ENCODE measurements at regions not wholly inside any gene's neighbourhood (a gene's known extent, or its start where the extent isn't known, plus 50 kb on each side); places are given as distances from the start of the nearest gene placed in this dataset.

- intact Hi-C loops (cut with DNase I), result no loop called here
Observed at GRCh38 chr12:34190054-34190453, 167.8 kb downstream of the ALG10 start.

DNA sequence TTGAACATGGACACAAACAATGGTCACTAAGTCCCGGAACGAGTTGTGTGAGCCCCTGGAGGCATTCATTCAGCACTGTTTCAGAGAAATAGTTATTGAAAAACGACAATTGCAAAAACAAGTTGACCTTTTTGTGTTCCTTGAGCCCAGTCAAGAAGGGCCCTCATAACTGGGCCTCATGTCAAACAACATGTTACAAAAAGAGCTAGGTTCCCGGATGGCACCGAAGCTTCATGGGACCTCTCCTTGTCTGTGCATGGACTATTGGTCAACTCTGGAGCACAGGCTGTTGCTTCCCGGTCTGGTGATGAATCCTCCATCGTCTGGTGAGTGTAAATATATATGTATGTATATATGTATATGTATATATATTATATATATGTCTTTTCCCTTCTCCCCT is 176.6 kb downstream of the ALG10 start:
- Histone ChIP-seq H3K36me3 (no peaks in the 10 kb centered on the region), H3K27ac (no peak overlapping the region), H3K4me3 (no peak overlapping the region), H3K9me3 (no peaks in the 10 kb centered on the region), H3K4me1 (no peaks in the 10 kb centered on the region), H3K27me3 (no peaks in the 10 kb centered on the region)
- TF ChIP-seq, protein P1, sequence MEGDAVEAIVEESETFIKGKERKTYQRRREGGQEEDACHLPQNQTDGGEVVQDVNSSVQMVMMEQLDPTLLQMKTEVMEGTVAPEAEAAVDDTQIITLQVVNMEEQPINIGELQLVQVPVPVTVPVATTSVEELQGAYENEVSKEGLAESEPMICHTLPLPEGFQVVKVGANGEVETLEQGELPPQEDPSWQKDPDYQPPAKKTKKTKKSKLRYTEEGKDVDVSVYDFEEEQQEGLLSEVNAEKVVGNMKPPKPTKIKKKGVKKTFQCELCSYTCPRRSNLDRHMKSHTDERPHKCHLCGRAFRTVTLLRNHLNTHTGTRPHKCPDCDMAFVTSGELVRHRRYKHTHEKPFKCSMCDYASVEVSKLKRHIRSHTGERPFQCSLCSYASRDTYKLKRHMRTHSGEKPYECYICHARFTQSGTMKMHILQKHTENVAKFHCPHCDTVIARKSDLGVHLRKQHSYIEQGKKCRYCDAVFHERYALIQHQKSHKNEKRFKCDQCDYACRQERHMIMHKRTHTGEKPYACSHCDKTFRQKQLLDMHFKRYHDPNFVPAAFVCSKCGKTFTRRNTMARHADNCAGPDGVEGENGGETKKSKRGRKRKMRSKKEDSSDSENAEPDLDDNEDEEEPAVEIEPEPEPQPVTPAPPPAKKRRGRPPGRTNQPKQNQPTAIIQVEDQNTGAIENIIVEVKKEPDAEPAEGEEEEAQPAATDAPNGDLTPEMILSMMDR (IDR thresholded peaks at IDR 0.05), result no peak
- no peak for ATAC-seq
- intact Hi-C loops (cut with DNase I), result no loop called here
- no peak for DNase-seq

More at GRCh38 chr12:34190054-34190453, 167.8 kb downstream of the ALG10 start:
- H3K9me3 ChIP-seq, result no peaks in the 10 kb centered on the region
- no peaks in the 10 kb centered on the region for H3K27me3 ChIP-seq
- no peak overlapping the region for H3K4me3 ChIP-seq
- H3K27ac ChIP-seq, result no peak overlapping the region
- no peaks in the 10 kb centered on the region for H3K4me1 ChIP-seq
- DNase-seq (no peak), ATAC-seq (no peak)
- no peaks in the 10 kb centered on the region for H3K36me3 ChIP-seq
- TF ChIP-seq, protein P1 (IDR thresholded peaks at IDR 0.05), result no peak

- intact Hi-C loops (cut with DNase I), result no loop called here
- Histone ChIP-seq H3K4me1 (no peaks in the 10 kb centered on the region), H3K36me3 (no peaks in the 10 kb centered on the region), H3K27ac (no peak overlapping the region), H3K4me3 (no peak overlapping the region), H3K27me3 (no peaks in the 10 kb centered on the region), H3K9me3 (peaks cover 0 to 3% of the 10 kb centered on the region in 2 donors)
- no peak for DNase-seq
- TF ChIP-seq, protein P1 (IDR thresholded peaks at IDR 0.05), result no peak
- no peak for ATAC-seq
Observed at GRCh38 chr12:34203866-34204620, 181.7 kb downstream of the ALG10 start.

- no peak overlapping the region for H3K27ac ChIP-seq
- no peaks in the 10 kb centered on the region for H3K27me3 ChIP-seq
- no peaks in the 10 kb centered on the region for H3K36me3 ChIP-seq
- H3K4me1 ChIP-seq, result no peaks in the 10 kb centered on the region
- TF ChIP-seq, protein P1 (IDR thresholded peaks at IDR 0.05), result no peak
- no peak for DNase-seq
- ATAC-seq, result no peak
- intact Hi-C loops (cut with DNase I), result no loop called here
- peaks cover 0 to 3% of the 10 kb centered on the region in 2 donors for H3K9me3 ChIP-seq
- no peak overlapping the region for H3K4me3 ChIP-seq
Observed at GRCh38 chr12:34204830-34205285, 182.6 kb downstream of the ALG10 start.

DNA sequence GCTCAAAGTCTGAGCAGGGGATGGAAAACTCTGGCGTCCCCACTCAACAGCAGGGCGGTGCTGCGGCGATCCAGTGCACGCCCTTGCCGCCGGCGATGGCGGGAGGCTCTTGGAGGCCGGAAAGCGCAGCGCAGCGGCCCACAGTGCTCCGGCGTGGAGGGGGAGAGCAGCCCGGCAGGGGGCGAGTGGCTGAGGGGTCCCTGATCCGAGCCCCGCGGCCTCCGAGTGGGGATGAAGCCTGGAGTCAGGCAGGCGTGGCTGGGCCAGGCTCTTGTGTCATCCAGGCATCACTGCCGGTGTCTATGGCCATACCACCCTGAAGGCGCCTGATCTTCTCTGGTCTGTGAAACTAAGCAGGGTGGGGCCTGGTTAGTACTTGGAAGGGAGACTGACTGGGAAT is 183.1 kb downstream of the ALG10 start:
- Histone ChIP-seq H3K4me3 (no peak overlapping the region), H3K9me3 (peaks cover 0 to 3% of the 10 kb centered on the region in 2 donors), H3K36me3 (no peaks in the 10 kb centered on the region), H3K27ac (no peak overlapping the region), H3K4me1 (no peaks in the 10 kb centered on the region), H3K27me3 (no peaks in the 10 kb centered on the region)
- TF ChIP-seq, protein P1 (IDR thresholded peaks at IDR 0.05), result no peak
- DNase-seq (no peak), ATAC-seq (no peak)
- intact Hi-C loops (cut with DNase I), result no loop called here
